Caco-2 (cell line): ENCODE measurements at regions not wholly inside any gene's neighbourhood (a gene's known extent, or its start where the extent isn't known, plus 50 kb on each side); places are given as distances from the start of the nearest gene placed in this dataset.
"Not testable (repeated sequence)": the region's sequence is repeated elsewhere in the genome, so short reads cannot be mapped to it uniquely, and the experiment has no call there.

Experiments used
- BruUV-seq: library from RNA; stranded (reverse); fragments of 400-500 nt; replicated peaks from 2 replicates; lab custom pipeline; 2021; lab: Mats Ljungman, UMichigan
- CTCF ChIA-PET: fragments of 300-600 bp; sonication (Branson Sonifier 250); formaldehyde crosslinking; loops from one replicate; lab custom pipeline; 2022; ENCODE audit warnings: antibody characterized with exemption; lab: Charles Lee
- POLR2A ChIA-PET: fragments of 300-600 bp; sonication (Branson Sonifier 250); formaldehyde crosslinking; loops from one replicate; lab custom pipeline; 2022; ENCODE audit warnings: antibody characterized with exemption; lab: Charles Lee
- DNase-seq, 2 experiments: peaks; one replicate each; pipeline versions ENCODE4 v3.0.0 to v3.0.0-alpha.2; 2020 to 2022
- H3K27me3 ChIP-seq: replicated peaks from 2 replicates; pipeline ENCODE4 v1.6.0; 2011; ENCODE audit warnings: low read length; ENCODE audit not compliant: control insufficient read depth, insufficient read depth
- H3K36me3 ChIP-seq: 2 replicates; pipeline ENCODE4 v1.5.1; 2011; ENCODE audit warnings: low read length; ENCODE audit not compliant: control insufficient read depth, insufficient read depth
- H3K4me1 ChIP-seq: fragments of 250-450 bp; sonication (Bioruptor Pico); 2 replicates; pipeline ENCODE4 v1.5.1; 2020; ENCODE audit warnings: mild to moderate bottlenecking
- H3K4me3 ChIP-seq: 2 replicates; pipeline ENCODE4 v1.5.1; 2011; ENCODE audit warnings: low read depth, mild to moderate bottlenecking, control low read depth, low read length
- H3K9me3 ChIP-seq: fragments of 250-450 bp; sonication (Bioruptor Pico); 2 replicates; pipeline ENCODE4 v1.5.1; 2020; ENCODE audit warnings: mild to moderate bottlenecking, moderate library complexity
- H3K27ac Mint-ChIP-seq: one replicate; pipeline ENCODE4 v1.8.0; 2022; ENCODE audit warnings: mixed read lengths; ENCODE audit not compliant: unreplicated experiment
- H3K27me3 Mint-ChIP-seq: one replicate; pipeline ENCODE4 v1.8.0; 2022; ENCODE audit warnings: mixed read lengths; ENCODE audit not compliant: insufficient read depth, unreplicated experiment
- H3K36me3 Mint-ChIP-seq: one replicate; pipeline ENCODE4 v1.8.0; 2022; ENCODE audit warnings: mild to moderate bottlenecking, mixed read lengths; ENCODE audit not compliant: insufficient read depth, unreplicated experiment
- H3K4me1 Mint-ChIP-seq: one replicate; pipeline ENCODE4 v1.8.0; 2022; ENCODE audit warnings: low read depth, mixed read lengths; ENCODE audit not compliant: unreplicated experiment
- H3K4me3 Mint-ChIP-seq: one replicate; pipeline ENCODE4 v1.8.0; 2022; ENCODE audit warnings: mild to moderate bottlenecking, moderate library complexity, mixed read lengths; ENCODE audit not compliant: unreplicated experiment
- H3K9me3 Mint-ChIP-seq: one replicate; pipeline ENCODE4 v1.8.0; 2022; ENCODE audit warnings: mixed read lengths; ENCODE audit not compliant: unreplicated experiment
- CTCF ChIP-seq, 2 experiments: fragments of 200-600 bp in 1 of 2; IDR thresholded peaks; 1 replicate in 1 of 2; 2 replicates in 1 of 2; pipeline versions ENCODE4 v1.5.1 to v1.8.0; 2011 to 2022; ENCODE audit warnings: antibody characterized with exemption in 1 of 2, control low read depth in 1 of 2, inconsistent platforms in 1 of 2, low read depth in 1 of 2, low read length in 1 of 2, mild to moderate bottlenecking in 1 of 2, moderate library complexity in 1 of 2; ENCODE audit not compliant: insufficient read depth in 1 of 2, severe bottlenecking in 1 of 2, unreplicated experiment in 1 of 2
- intact Hi-C: fragments of 100-400 bp; cut with micrococcal nuclease; formaldehyde crosslinking; loops from one replicate; pipeline ENCODE4 v1.10.0; 2022; ENCODE audit not compliant: unreplicated experiment

DNA sequence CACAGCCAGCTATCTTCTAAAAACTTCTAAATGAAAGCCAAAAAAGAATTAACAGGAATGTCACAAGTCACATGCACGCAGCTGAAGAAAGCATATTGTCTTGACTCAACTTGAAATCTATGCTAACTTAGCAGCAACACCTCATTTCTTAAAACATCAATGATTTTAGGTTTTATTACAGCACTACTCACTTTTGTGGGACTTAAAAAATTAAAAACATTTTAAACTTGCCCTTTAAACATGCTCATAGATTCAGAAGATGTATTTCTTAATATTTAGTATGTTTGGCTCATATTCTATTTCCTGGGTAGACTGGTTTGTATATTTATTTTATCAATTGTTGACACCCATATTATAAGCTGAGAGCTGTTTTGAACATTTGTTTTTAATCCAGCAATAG is 279.4 kb downstream of the NKX6-1 start:
- intact Hi-C loops, result no loop called here
- no peaks in the 10 kb centered on the region for H3K9me3 ChIP-seq
- ChIA-PET CTCF (no interaction called here), POLR2A (no interaction called here)
- no peaks in the 10 kb centered on the region for H3K36me3 ChIP-seq
- no peaks in the 10 kb centered on the region for H3K9me3 Mint-ChIP-seq
- no TSS peak for BruUV-seq
- no peak for DNase-seq
- H3K4me3 ChIP-seq, result no peak overlapping the region
- no peak overlapping the region for H3K4me3 Mint-ChIP-seq
- no peak overlapping the region for H3K27ac Mint-ChIP-seq
- TF ChIP-seq CTCF (IDR thresholded peaks at IDR 0.05; ENCODE audit: insufficient read depth in 1 of 2, low read depth in 1 of 2, low read length in 1 of 2, severe bottlenecking in 1 of 2, unreplicated experiment in 1 of 2), result no peak
- H3K4me1 ChIP-seq, result no peaks in the 10 kb centered on the region
- no peaks in the 10 kb centered on the region for H3K36me3 Mint-ChIP-seq
- no peaks in the 10 kb centered on the region for H3K4me1 Mint-ChIP-seq
- H3K27me3 ChIP-seq, result no peaks in the 10 kb centered on the region
- H3K27me3 Mint-ChIP-seq, result no peaks in the 10 kb centered on the region

- Histone ChIP-seq H3K36me3 (no peaks in the 10 kb centered on the region), H3K9me3 (no peaks in the 10 kb centered on the region), H3K27me3 (no peaks in the 10 kb centered on the region), H3K4me3 (no peak overlapping the region), H3K4me1 (no peaks in the 10 kb centered on the region)
- TF ChIP-seq CTCF (IDR thresholded peaks at IDR 0.05; ENCODE audit: insufficient read depth in 1 of 2, low read depth in 1 of 2, low read length in 1 of 2, severe bottlenecking in 1 of 2, unreplicated experiment in 1 of 2), result no peak
- H3K36me3 Mint-ChIP-seq, result no peaks in the 10 kb centered on the region
- H3K27ac Mint-ChIP-seq, result no peak overlapping the region
- no TSS peak for BruUV-seq
- intact Hi-C loops, result no loop called here
- ChIA-PET CTCF (no interaction called here), POLR2A (no interaction called here)
- no peak overlapping the region for H3K4me3 Mint-ChIP-seq
- H3K4me1 Mint-ChIP-seq, result no peaks in the 10 kb centered on the region
- H3K9me3 Mint-ChIP-seq, result no peaks in the 10 kb centered on the region
- H3K27me3 Mint-ChIP-seq, result no peaks in the 10 kb centered on the region
- no peak for DNase-seq
Measured at GRCh38 chr4:84218031-84218430, 281.1 kb downstream of the NKX6-1 start.

DNA sequence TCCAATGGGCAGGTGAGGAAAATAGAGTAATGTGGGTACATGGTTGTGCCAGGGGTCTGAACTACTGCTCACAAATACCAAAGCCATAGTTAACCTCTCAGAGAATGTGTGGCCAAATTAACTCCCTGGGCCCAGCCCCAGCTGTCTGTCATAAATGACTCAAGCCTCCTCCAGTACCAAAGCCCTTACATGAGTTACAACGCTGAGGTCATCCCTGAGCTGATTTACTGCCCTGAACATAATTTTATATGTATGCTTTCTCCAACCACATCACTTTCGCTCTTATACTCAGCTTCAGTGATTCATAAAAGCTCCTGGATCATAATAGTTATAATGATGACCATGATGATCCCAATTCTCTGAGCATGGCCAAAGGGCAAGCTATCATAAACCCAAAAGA is 283.9 kb downstream of the NKX6-1 start:
- H3K27me3 ChIP-seq, result no peaks in the 10 kb centered on the region
- Mint-ChIP-seq H3K27ac (no peak overlapping the region), H3K9me3 (no peaks in the 10 kb centered on the region), H3K36me3 (no peaks in the 10 kb centered on the region), H3K4me3 (no peak overlapping the region), H3K27me3 (no peaks in the 10 kb centered on the region), H3K4me1 (no peaks in the 10 kb centered on the region)
- H3K4me1 ChIP-seq, result no peaks in the 10 kb centered on the region
- no peak for TF ChIP-seq CTCF (IDR thresholded peaks at IDR 0.05; ENCODE audit: insufficient read depth in 1 of 2, low read depth in 1 of 2, low read length in 1 of 2, severe bottlenecking in 1 of 2, unreplicated experiment in 1 of 2)
- H3K4me3 ChIP-seq, result no peak overlapping the region
- no peaks in the 10 kb centered on the region for H3K36me3 ChIP-seq
- no peaks in the 10 kb centered on the region for H3K9me3 ChIP-seq
- DNase-seq, result no peak
- ChIA-PET POLR2A (no interaction called here), CTCF (no interaction called here)
- intact Hi-C loops, result no loop called here
- no TSS peak for BruUV-seq

DNA sequence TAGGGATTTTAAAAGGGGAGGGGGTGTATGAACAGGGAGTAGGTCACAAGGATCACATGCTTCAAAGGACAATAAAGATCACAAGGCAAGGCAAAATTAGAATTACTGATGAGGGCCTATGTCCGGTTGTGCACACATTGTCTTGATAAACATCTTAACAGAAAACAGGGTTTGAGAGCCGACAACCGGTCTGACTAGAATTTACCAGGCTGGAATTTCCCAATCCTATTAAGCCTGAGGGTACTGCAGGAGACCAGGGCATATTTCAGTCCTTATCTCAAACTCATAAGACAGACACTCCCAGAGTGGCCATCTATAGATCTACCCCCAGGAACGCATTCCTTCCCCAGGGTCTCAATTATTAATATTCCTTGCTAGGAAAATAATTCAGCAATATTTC is 292.9 kb downstream of the NKX6-1 start:
- H3K36me3 ChIP-seq, H3K4me3 Mint-ChIP-seq, H3K4me1 ChIP-seq, POLR2A ChIA-PET, H3K9me3 ChIP-seq, H3K27ac Mint-ChIP-seq, CTCF ChIA-PET, BruUV-seq, H3K27me3 ChIP-seq, H3K4me1 Mint-ChIP-seq, H3K4me3 ChIP-seq, intact Hi-C loops, H3K27me3 Mint-ChIP-seq: not testable (repeated sequence)
- Mint-ChIP-seq H3K36me3 (peaks cover 11% of the 10 kb centered on the region), H3K9me3 (peaks cover 40% of the 10 kb centered on the region)
- peak; percentile 20 to 36 for DNase-seq
